LNCaP clone FGC (cell line): ENCODE measurements at regions not wholly inside any gene's neighbourhood (a gene's known extent, or its start where the extent isn't known, plus 50 kb on each side); places are given as distances from the start of the nearest gene placed in this dataset.

Experiments used
- DNase-seq: peaks from one replicate; pipeline ENCODE4 v3.0.0-alpha.2; 2011; ENCODE audit warnings: low read depth
- H3K4me3 ChIP-seq: 2 replicates; pipeline ENCODE4 v1.5.1; 2011; ENCODE audit warnings: mild to moderate bottlenecking, low read depth, low read length, control low read depth
- CTCF ChIP-seq: IDR thresholded peaks from 2 replicates; pipeline ENCODE4 v1.5.1; 2012; ENCODE audit warnings: mild to moderate bottlenecking; ENCODE audit not compliant: control insufficient read depth, insufficient read depth; ENCODE audit errors: extremely low read depth

DNA sequence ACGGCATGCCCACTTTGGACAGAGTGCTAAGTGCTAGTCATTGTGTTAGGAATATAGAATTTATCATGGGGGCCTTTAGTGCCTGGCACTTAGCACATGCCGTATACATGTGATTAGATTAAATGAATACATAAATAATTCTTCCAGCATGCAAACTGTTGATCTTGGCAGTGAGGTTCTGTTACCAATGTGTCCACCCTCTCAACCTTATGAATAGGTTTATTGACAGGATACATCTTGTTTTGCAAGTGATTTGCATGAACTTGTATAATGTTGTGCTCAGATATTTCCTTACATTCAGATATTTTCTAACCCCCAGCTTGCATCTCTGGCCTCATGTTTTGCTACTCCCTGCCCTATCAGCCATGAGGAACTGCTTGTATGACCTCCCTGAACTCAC, 60.3 kb upstream of the ZNF648 start:
- no peak overlapping the region for H3K4me3 ChIP-seq
- no peak for TF ChIP-seq CTCF
- DNase-seq = no peak

DNA sequence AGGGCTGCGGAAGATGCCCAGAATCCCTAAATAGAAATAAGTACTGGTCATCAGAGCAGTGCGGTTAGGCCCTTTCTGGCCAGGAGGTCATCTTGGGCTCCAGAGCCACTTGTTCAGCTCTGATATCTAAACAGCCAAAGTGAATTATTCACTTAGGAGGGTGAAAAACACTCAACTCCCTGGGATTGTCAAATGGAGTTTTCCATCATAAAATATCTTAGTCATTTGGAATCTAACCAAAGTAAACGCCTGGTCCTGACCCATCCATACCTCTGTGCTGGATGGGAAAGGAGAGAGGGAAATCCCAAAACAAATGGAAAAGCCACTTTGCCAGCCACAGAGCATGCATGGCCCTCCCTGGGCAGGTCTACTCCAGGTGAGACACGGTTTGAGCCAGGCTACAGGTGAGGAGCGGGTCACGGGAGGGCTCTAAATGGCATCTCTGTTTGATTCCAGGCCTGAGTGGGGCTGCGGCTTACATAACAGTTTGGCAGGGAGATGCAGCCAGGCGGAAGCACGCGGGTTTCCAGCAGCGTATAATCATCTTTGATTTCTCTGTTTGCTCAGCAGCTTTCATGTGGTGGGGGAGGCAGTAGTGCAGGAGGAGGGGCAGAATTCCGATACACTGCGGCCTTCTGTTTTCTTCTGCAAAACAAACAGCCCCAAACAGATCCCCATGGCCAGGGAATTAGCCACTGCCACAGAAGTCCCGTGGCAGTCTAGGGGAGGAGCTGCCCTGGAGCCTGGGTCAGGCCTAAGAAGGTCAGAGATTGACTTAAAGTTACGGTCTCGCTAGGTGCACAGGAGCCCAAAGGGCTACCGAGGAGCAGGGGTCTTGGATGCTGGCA, 59.1 kb upstream of the ZNF648 start:
- no peak overlapping the region for H3K4me3 ChIP-seq
- no peak for TF ChIP-seq CTCF
- no peak for DNase-seq

DNA sequence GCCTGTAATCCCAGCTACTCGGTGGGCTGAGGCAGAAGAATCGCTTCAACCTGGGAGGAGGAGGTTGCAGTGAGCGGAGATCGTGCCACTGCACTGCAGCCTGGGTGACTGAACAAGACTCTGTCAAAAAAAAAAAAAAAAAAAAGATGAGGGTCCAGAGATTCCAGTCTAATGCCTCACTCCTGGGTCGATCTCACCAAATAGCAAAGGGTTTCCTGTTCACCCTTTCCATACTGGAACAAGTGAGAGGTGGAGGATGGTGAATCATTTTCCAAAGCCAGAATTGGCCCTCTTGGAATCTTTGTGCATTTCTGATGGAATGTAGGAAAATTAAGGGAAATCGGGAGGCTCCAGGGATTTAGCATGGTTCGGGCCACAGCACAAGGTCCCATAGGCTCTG, 58.1 kb upstream of the ZNF648 start:
- no peak overlapping the region for H3K4me3 ChIP-seq
- DNase-seq = no peak
- TF ChIP-seq CTCF = no peak

- TF ChIP-seq CTCF = no peak
- DNase-seq = no peak
- H3K4me3 ChIP-seq = no peak overlapping the region
Measured at GRCh38 chr1:182118851-182119250, 57.3 kb upstream of the ZNF648 start.

GRCh38 chr1:182114627-182115023, 53.1 kb upstream of the ZNF648 start:
- no peak overlapping the region for H3K4me3 ChIP-seq
- no peak for TF ChIP-seq CTCF
- DNase-seq = no peak

DNA sequence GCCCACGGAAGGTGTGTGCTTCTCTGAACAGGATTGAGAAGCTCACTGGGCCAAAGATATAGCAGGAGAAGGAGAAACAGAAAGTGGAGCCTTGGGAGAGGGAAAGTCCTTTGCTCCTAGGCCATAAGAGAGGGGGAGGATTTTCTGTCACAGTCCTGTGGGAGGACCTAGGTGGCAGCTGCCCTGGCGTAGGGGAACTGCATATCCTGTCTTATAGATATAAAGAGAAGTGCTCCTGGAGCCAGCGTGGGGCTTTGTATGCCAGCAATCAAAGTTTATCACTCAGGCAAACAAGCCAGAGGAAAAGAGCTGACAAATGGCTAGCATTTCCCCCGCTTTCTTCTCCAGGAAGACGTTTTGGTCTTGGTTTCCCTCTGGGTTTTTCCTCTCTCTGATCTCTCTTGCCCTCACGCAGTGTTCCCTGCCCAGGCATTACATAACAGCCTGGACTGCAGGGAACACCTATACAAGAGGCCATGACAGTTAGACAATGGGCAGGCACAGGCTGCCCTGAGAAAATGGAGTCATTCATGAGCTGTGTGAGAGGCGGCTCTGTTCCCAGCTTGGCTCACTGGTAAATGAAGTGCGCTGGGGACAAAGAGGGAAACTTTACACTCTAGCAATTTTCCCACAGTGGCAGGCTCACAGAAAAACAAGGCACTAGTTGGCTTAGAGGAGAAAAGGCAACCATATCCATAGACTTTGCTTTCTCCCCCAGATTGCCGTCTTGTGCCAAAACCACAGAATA, 52.5 kb upstream of the ZNF648 start:
- no peak for TF ChIP-seq CTCF
- H3K4me3 ChIP-seq = no peak overlapping the region
- no peak for DNase-seq
